ENCODE measurements at regions not wholly inside any gene's neighbourhood (a gene's known extent, or its start where the extent isn't known, plus 50 kb on each side); places are given as distances from the start of the nearest gene placed in this dataset.

- ChIA-PET POLR2A (no interaction called here), CTCF (no interaction called here)
- Histone ChIP-seq H3K36me3 (ENCODE audit: control insufficient read depth, insufficient read depth, low read length) (no peaks in the 10 kb centered on the region), H3K27me3 (ENCODE audit: control insufficient read depth, insufficient read depth, low read length) (no peaks in the 10 kb centered on the region), H3K4me3 (ENCODE audit: low read depth, low read length) (no peak overlapping the region)
- TF ChIP-seq CTCF (IDR thresholded peaks at IDR 0.05; ENCODE audit: insufficient read depth, low read depth, low read length): no peak
- DNase-seq (ENCODE audit: low read depth): no peak
These were observed 348.7 kb upstream of the EPHA3 start for GRCh38 chr3:88758676-88759075.

- Histone ChIP-seq H3K36me3 (ENCODE audit: control insufficient read depth, insufficient read depth, low read length) (no peaks in the 10 kb centered on the region), H3K27me3 (ENCODE audit: control insufficient read depth, insufficient read depth, low read length) (no peaks in the 10 kb centered on the region), H3K4me3 (ENCODE audit: low read depth, low read length) (no peak overlapping the region)
- ChIA-PET CTCF (no interaction called here), POLR2A (no interaction called here)
- no peak for DNase-seq (ENCODE audit: low read depth)
- TF ChIP-seq CTCF (IDR thresholded peaks at IDR 0.05; ENCODE audit: insufficient read depth, low read depth, low read length): no peak
These were observed 339.7 kb upstream of the EPHA3 start for GRCh38 chr3:88767746-88768145.

GRCh38 chr3:88773766-88774165 is 333.7 kb upstream of the EPHA3 start:
- DNase-seq (ENCODE audit: low read depth): no peak
- Histone ChIP-seq H3K27me3 (ENCODE audit: control insufficient read depth, insufficient read depth, low read length) (no peaks in the 10 kb centered on the region), H3K4me3 (ENCODE audit: low read depth, low read length) (no peak overlapping the region), H3K36me3 (ENCODE audit: control insufficient read depth, insufficient read depth, low read length) (no peaks in the 10 kb centered on the region)
- no peak for TF ChIP-seq CTCF (IDR thresholded peaks at IDR 0.05; ENCODE audit: insufficient read depth, low read depth, low read length)
- POLR2A ChIA-PET: no interaction called here
- CTCF ChIA-PET: no interaction called here

- TF ChIP-seq CTCF (IDR thresholded peaks at IDR 0.05; ENCODE audit: insufficient read depth, low read depth, low read length): no peak
- Histone ChIP-seq H3K27me3 (ENCODE audit: control insufficient read depth, insufficient read depth, low read length) (no peaks in the 10 kb centered on the region), H3K4me3 (ENCODE audit: low read depth, low read length) (no peak overlapping the region), H3K36me3 (ENCODE audit: control insufficient read depth, insufficient read depth, low read length) (no peaks in the 10 kb centered on the region)
- DNase-seq (ENCODE audit: low read depth): no peak
- CTCF ChIA-PET: interaction anchor here (0.6 kb wide), 1 partner anchor 1094 kb away, joined by 3 read pairs; no protein-coding TSS in a partner anchor
- POLR2A ChIA-PET: no interaction called here
These were observed 332.3 kb upstream of the EPHA3 start for GRCh38 chr3:88775026-88775690.

- TF ChIP-seq CTCF (IDR thresholded peaks at IDR 0.05; ENCODE audit: insufficient read depth, low read depth, low read length): no peak
- Histone ChIP-seq H3K27me3 (ENCODE audit: control insufficient read depth, insufficient read depth, low read length) (no peaks in the 10 kb centered on the region), H3K4me3 (ENCODE audit: low read depth, low read length) (no peak overlapping the region), H3K36me3 (ENCODE audit: control insufficient read depth, insufficient read depth, low read length) (no peaks in the 10 kb centered on the region)
- DNase-seq (ENCODE audit: low read depth): no peak
- ChIA-PET CTCF (no interaction called here), POLR2A (no interaction called here)
These were observed 327.9 kb upstream of the EPHA3 start for GRCh38 chr3:88779482-88779881.
